CD4-positive, alpha-beta T cell treated with Interleukin-1 beta for 1 hour (primary cell): ENCODE measurements at regions not wholly inside any gene's neighbourhood (a gene's known extent, or its start where the extent isn't known, plus 50 kb on each side); places are given as distances from the start of the nearest gene placed in this dataset.

ENCODE experiments used
- DNase-seq, 2 donors: peaks; one replicate each; pipeline ENCODE4 v3.0.0-alpha.2; 2020 to 2022

- no peak for DNase-seq
These were observed 635.4 kb upstream of the FZD8 start for GRCh38 chr10:36277459-36277858.

GRCh38 chr10:36271627-36272340, 629.7 kb upstream of the FZD8 start:
- DNase-seq, result no peak

- DNase-seq, result no peak
These were observed 627.1 kb upstream of the FZD8 start for GRCh38 chr10:36269222-36269621.

GRCh38 chr10:36266923-36267322, 624.8 kb upstream of the FZD8 start:
- no peak for DNase-seq

- DNase-seq, result no peak
These were observed 623.6 kb upstream of the FZD8 start for GRCh38 chr10:36265741-36266140.

GRCh38 chr10:36263871-36264270, 621.8 kb upstream of the FZD8 start:
- no peak for DNase-seq

- DNase-seq, result no peak
These were observed 614.9 kb upstream of the FZD8 start for GRCh38 chr10:36256948-36257356.

GRCh38 chr10:36256166-36256565, 614.1 kb upstream of the FZD8 start:
- no peak for DNase-seq

- no peak for DNase-seq
These were observed 612.1 kb upstream of the FZD8 start for GRCh38 chr10:36254199-36254598.

GRCh38 chr10:36253731-36254130, 611.6 kb upstream of the FZD8 start:
- no peak for DNase-seq

GRCh38 chr10:36251068-36251467, 609.0 kb upstream of the FZD8 start:
- DNase-seq, result no peak

- no peak for DNase-seq
These were observed 606.3 kb upstream of the FZD8 start for GRCh38 chr10:36248304-36248981.

- DNase-seq, result no peak
These were observed 605.4 kb upstream of the FZD8 start for GRCh38 chr10:36247478-36247877.

GRCh38 chr10:36236931-36237330, 594.8 kb upstream of the FZD8 start:
- DNase-seq, result no peak

GRCh38 chr10:36236341-36236740, 594.2 kb upstream of the FZD8 start:
- no peak for DNase-seq

- DNase-seq, result no peak
These were observed 590.8 kb upstream of the FZD8 start for GRCh38 chr10:36232935-36233334.

- DNase-seq, result no peak
These were observed 582.4 kb upstream of the FZD8 start for GRCh38 chr10:36224431-36224985.

- no peak for DNase-seq
These were observed 579.0 kb upstream of the FZD8 start for GRCh38 chr10:36221101-36221500.

- no peak for DNase-seq
These were observed 578.1 kb upstream of the FZD8 start for GRCh38 chr10:36220151-36220550.

- DNase-seq, result no peak
These were observed 569.8 kb upstream of the FZD8 start for GRCh38 chr10:36211856-36212255.

- DNase-seq, result no peak
These were observed 567.4 kb upstream of the FZD8 start for GRCh38 chr10:36209480-36209879.

- no peak for DNase-seq
These were observed 560.8 kb upstream of the FZD8 start for GRCh38 chr10:36202881-36203280.

- no peak for DNase-seq
These were observed 558.5 kb upstream of the FZD8 start for GRCh38 chr10:36200577-36200976.

- DNase-seq, result no peak
These were observed 556.2 kb upstream of the FZD8 start for GRCh38 chr10:36198322-36198721.
